ENCODE measurements at regions not wholly inside any gene's neighbourhood (a gene's known extent, or its start where the extent isn't known, plus 50 kb on each side); places are given as distances from the start of the nearest gene placed in this dataset.

GRCh38 chr13:71214821-71215220, 652.2 kb downstream of the DACH1 start:
- no peak overlapping the region for H3K9ac ChIP-seq (ENCODE audit: low read length)
- no peaks in the 10 kb centered on the region for H3K9me2 ChIP-seq (ENCODE audit: insufficient read depth, low read length)
- no peaks in the 10 kb centered on the region for H3F3A ChIP-seq (ENCODE audit: insufficient read depth, low read length, poor library complexity, severe bottlenecking)
- H4K20me1 ChIP-seq (ENCODE audit: insufficient read depth), result no peaks in the 10 kb centered on the region
- H3K9me3 ChIP-seq (ENCODE audit: low read length), result no peaks in the 10 kb centered on the region
- H3K79me2 ChIP-seq (replicated peaks; ENCODE audit: insufficient read depth, low read length), result no peaks in the 10 kb centered on the region
- H3K27ac ChIP-seq (ENCODE audit: low read length), result no peak overlapping the region
- H3K4me2 ChIP-seq (ENCODE audit: low read length), result no peak overlapping the region
- TF ChIP-seq POLR2AphosphoS5 (IDR thresholded peaks at IDR 0.05) (no peak), MXI1 (conservative IDR thresholded peaks at IDR 0.05; ENCODE audit: poor library complexity, severe bottlenecking) (no peak), REST (IDR thresholded peaks at IDR 0.05; ENCODE audit: borderline replicate concordance) (no peak), EP300 (conservative IDR thresholded peaks at IDR 0.05; ENCODE audit: poor library complexity, severe bottlenecking) (no peak), RAD21 (conservative IDR thresholded peaks at IDR 0.05) (no peak), EZH2 (IDR thresholded peaks at IDR 0.05; ENCODE audit: borderline replicate concordance, insufficient read depth, low read length, poor library complexity, severe bottlenecking) (no peak), SMC3 (conservative IDR thresholded peaks at IDR 0.05; ENCODE audit: poor library complexity) (no peak), TAF1 (IDR thresholded peaks at IDR 0.05; ENCODE audit: low read depth) (no peak)
- TF ChIP-seq, protein P1, sequence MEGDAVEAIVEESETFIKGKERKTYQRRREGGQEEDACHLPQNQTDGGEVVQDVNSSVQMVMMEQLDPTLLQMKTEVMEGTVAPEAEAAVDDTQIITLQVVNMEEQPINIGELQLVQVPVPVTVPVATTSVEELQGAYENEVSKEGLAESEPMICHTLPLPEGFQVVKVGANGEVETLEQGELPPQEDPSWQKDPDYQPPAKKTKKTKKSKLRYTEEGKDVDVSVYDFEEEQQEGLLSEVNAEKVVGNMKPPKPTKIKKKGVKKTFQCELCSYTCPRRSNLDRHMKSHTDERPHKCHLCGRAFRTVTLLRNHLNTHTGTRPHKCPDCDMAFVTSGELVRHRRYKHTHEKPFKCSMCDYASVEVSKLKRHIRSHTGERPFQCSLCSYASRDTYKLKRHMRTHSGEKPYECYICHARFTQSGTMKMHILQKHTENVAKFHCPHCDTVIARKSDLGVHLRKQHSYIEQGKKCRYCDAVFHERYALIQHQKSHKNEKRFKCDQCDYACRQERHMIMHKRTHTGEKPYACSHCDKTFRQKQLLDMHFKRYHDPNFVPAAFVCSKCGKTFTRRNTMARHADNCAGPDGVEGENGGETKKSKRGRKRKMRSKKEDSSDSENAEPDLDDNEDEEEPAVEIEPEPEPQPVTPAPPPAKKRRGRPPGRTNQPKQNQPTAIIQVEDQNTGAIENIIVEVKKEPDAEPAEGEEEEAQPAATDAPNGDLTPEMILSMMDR (IDR thresholded peaks at IDR 0.05; ENCODE audit: poor library complexity, severe bottlenecking), result no peak
- H2AFZ ChIP-seq (ENCODE audit: low read depth, low read length), result no peak overlapping the region
- H3K4me3 ChIP-seq (ENCODE audit: low read length), result no peak overlapping the region
- H3K36me3 ChIP-seq (ENCODE audit: insufficient read depth, low read length), result no peaks in the 10 kb centered on the region
- H3K27me3 ChIP-seq (ENCODE audit: insufficient read depth, low read depth, low read length), result no peaks in the 10 kb centered on the region

DNA sequence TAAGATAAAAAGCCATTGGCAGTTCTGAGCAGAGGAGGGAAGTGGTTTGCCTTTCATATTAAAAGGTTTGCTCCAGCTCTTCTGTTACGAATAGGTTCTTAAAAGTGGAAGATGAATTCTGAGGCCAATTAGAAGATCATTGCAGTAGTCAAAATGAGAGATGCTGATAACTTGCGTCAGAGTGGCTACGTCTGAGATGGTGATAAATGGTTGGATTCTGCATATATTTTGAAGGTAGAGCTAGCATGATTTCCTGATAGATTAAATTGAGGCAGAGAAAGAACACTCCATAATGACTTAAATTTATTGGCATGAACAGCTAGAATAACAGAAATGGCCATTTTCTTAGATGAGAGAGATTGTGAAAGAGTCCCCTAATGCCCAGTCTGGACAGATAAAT, 652.6 kb downstream of the DACH1 start:
- Histone ChIP-seq H3K9me3 (ENCODE audit: low read length) (no peaks in the 10 kb centered on the region), H3K4me2 (ENCODE audit: low read length) (no peak overlapping the region), H3F3A (ENCODE audit: insufficient read depth, low read length, poor library complexity, severe bottlenecking) (no peaks in the 10 kb centered on the region), H3K27ac (ENCODE audit: low read length) (no peak overlapping the region), H3K27me3 (ENCODE audit: insufficient read depth, low read depth, low read length) (no peaks in the 10 kb centered on the region), H2AFZ (ENCODE audit: low read depth, low read length) (no peak overlapping the region), H3K36me3 (ENCODE audit: insufficient read depth, low read length) (no peaks in the 10 kb centered on the region), H4K20me1 (ENCODE audit: insufficient read depth) (no peaks in the 10 kb centered on the region), H3K4me3 (ENCODE audit: low read length) (no peak overlapping the region), H3K9ac (ENCODE audit: low read length) (no peak overlapping the region), H3K9me2 (ENCODE audit: insufficient read depth, low read length) (no peaks in the 10 kb centered on the region), H3K79me2 (replicated peaks; ENCODE audit: insufficient read depth, low read length) (no peaks in the 10 kb centered on the region)
- no peak for TF ChIP-seq EP300 (conservative IDR thresholded peaks at IDR 0.05; ENCODE audit: poor library complexity, severe bottlenecking)
- no peak for TF ChIP-seq MXI1 (conservative IDR thresholded peaks at IDR 0.05; ENCODE audit: poor library complexity, severe bottlenecking)
- TF ChIP-seq TAF1 (IDR thresholded peaks at IDR 0.05; ENCODE audit: low read depth), result no peak
- TF ChIP-seq REST (IDR thresholded peaks at IDR 0.05; ENCODE audit: borderline replicate concordance), result no peak
- no peak for TF ChIP-seq EZH2 (IDR thresholded peaks at IDR 0.05; ENCODE audit: borderline replicate concordance, insufficient read depth, low read length, poor library complexity, severe bottlenecking)
- no peak for TF ChIP-seq RAD21 (conservative IDR thresholded peaks at IDR 0.05)
- no peak for TF ChIP-seq POLR2AphosphoS5 (IDR thresholded peaks at IDR 0.05)
- TF ChIP-seq, protein P1 (IDR thresholded peaks at IDR 0.05; ENCODE audit: poor library complexity, severe bottlenecking), result no peak

All from neural cell (in vitro differentiated cells).